HEK293 (cell line): ENCODE measurements at regions not wholly inside any gene's neighbourhood (a gene's known extent, or its start where the extent isn't known, plus 50 kb on each side); places are given as distances from the start of the nearest gene placed in this dataset.

Experiments
- CTCF ChIA-PET: fragments of 350-600 bp; formaldehyde crosslinking; extraction: SDS; loops from one replicate; lab custom pipeline; 2021; ENCODE audit warnings: antibody characterized with exemption; lab: Yijun Ruan, JAX
- POLR2A ChIA-PET: fragments of 300-600 bp; formaldehyde crosslinking; extraction: SDS; loops from one replicate; lab custom pipeline; 2020; ENCODE audit warnings: antibody characterized with exemption, inconsistent platforms; lab: Yijun Ruan, JAX
- H3K27ac ChIP-seq: fragments of 200-500 bp; sonication (Bioruptor generic); 2 replicates; pipeline ENCODE4 v1.5.1; 2014; ENCODE audit warnings: low read depth, low read length, control low read depth, inconsistent platforms; ENCODE audit errors: extremely low read depth
- H3K36me3 ChIP-seq, 2 experiments: fragments of 200-500 bp in 1 of 2; sonication (Bioruptor generic) in 1 of 2; 1 replicate in 1 of 2; 2 replicates in 1 of 2; pipeline ENCODE4 v1.5.1; 2014 to 2017; ENCODE audit warnings: inconsistent platforms in 2 of 2, low read length in 2 of 2; ENCODE audit not compliant: control insufficient read depth in 2 of 2, insufficient read depth in 1 of 2
- H3K4me1 ChIP-seq: fragments of 200-500 bp; sonication (Bioruptor generic); 2 replicates; pipeline ENCODE4 v1.5.1; 2014; ENCODE audit warnings: mild to moderate bottlenecking, low read length, inconsistent platforms; ENCODE audit not compliant: control insufficient read depth, insufficient read depth
- H3K4me3 ChIP-seq: 2 replicates; pipeline ENCODE4 v1.5.1; 2011; ENCODE audit warnings: low read depth, mild to moderate bottlenecking, control low read depth, low read length, moderate library complexity
- H3K9me3 ChIP-seq: fragments of 200-500 bp; sonication (Bioruptor generic); 2 replicates; pipeline ENCODE4 v1.5.1; 2014; ENCODE audit warnings: low read depth, low read length, inconsistent platforms; ENCODE audit not compliant: control insufficient read depth, insufficient read depth
- GFI1B ChIP-seq: fragments of 450-650 bp; formaldehyde crosslinking; IDR thresholded peaks from 2 replicates; pipeline ENCODE4 v1.5.1; 2016; ENCODE audit warnings: missing biosample characterization, missing genetic modification characterization
- HIC1 ChIP-seq: fragments of 450-650 bp; formaldehyde crosslinking; IDR thresholded peaks from 2 replicates; pipeline ENCODE4 v1.5.1; 2016; ENCODE audit warnings: missing biosample characterization, missing genetic modification characterization
- KLF16 ChIP-seq: fragments of 450-650 bp; formaldehyde crosslinking; IDR thresholded peaks from 2 replicates; pipeline ENCODE4 v1.5.1; 2017; ENCODE audit warnings: missing biosample characterization, missing genetic modification characterization
- OSR2 ChIP-seq: fragments of 450-650 bp; formaldehyde crosslinking; IDR thresholded peaks from 2 replicates; pipeline ENCODE4 v1.5.1; 2016; ENCODE audit warnings: missing biosample characterization, missing genetic modification characterization
- ZNF121 ChIP-seq: fragments of 450-650 bp; formaldehyde crosslinking; IDR thresholded peaks from 2 replicates; pipeline ENCODE4 v1.5.1; 2016; ENCODE audit warnings: missing biosample characterization, missing genetic modification characterization
- ZNF138 ChIP-seq: fragments of 450-650 bp; formaldehyde crosslinking; IDR thresholded peaks from 2 replicates; pipeline ENCODE4 v1.5.1; 2016; ENCODE audit warnings: missing biosample characterization, missing genetic modification characterization, borderline replicate concordance
- ZNF16 ChIP-seq: fragments of 450-650 bp; formaldehyde crosslinking; IDR thresholded peaks from 2 replicates; pipeline ENCODE4 v1.5.1; 2016; ENCODE audit warnings: low read depth, missing biosample characterization, missing genetic modification characterization
- ZNF18 ChIP-seq: fragments of 450-650 bp; formaldehyde crosslinking; IDR thresholded peaks from 2 replicates; pipeline ENCODE4 v1.5.1; 2016; ENCODE audit warnings: missing biosample characterization, missing genetic modification characterization
- ZNF2 ChIP-seq: fragments of 450-650 bp; formaldehyde crosslinking; IDR thresholded peaks from 2 replicates; pipeline ENCODE4 v1.5.1; 2016; ENCODE audit warnings: missing biosample characterization, missing genetic modification characterization
- ZNF202 ChIP-seq: fragments of 450-650 bp; formaldehyde crosslinking; IDR thresholded peaks from 2 replicates; pipeline ENCODE4 v1.5.1; 2016; ENCODE audit warnings: missing biosample characterization, missing genetic modification characterization, borderline replicate concordance
- ZNF211 ChIP-seq: fragments of 450-650 bp; formaldehyde crosslinking; IDR thresholded peaks from 2 replicates; pipeline ENCODE4 v1.5.1; 2016; ENCODE audit warnings: low read depth, missing biosample characterization, missing genetic modification characterization
- ZNF221 ChIP-seq: fragments of 450-650 bp; formaldehyde crosslinking; IDR thresholded peaks from 2 replicates; pipeline ENCODE4 v1.5.1; 2017; ENCODE audit warnings: missing biosample characterization, missing genetic modification characterization, borderline replicate concordance
- ZNF280C ChIP-seq: fragments of 450-650 bp; formaldehyde crosslinking; IDR thresholded peaks from 2 replicates; pipeline ENCODE4 v1.5.1; 2016; ENCODE audit warnings: missing biosample characterization, missing genetic modification characterization
- ZNF362 ChIP-seq: fragments of 450-650 bp; formaldehyde crosslinking; IDR thresholded peaks from 2 replicates; pipeline ENCODE4 v1.5.1; 2016; ENCODE audit warnings: missing biosample characterization, missing genetic modification characterization
- ZNF398 ChIP-seq: fragments of 450-650 bp; formaldehyde crosslinking; IDR thresholded peaks from 2 replicates; pipeline ENCODE4 v1.5.1; 2017; ENCODE audit warnings: missing biosample characterization, missing genetic modification characterization
- ZNF449 ChIP-seq: fragments of 450-650 bp; formaldehyde crosslinking; IDR thresholded peaks from 2 replicates; pipeline ENCODE4 v1.5.1; 2017; ENCODE audit warnings: missing biosample characterization, mild to moderate bottlenecking, missing genetic modification characterization, moderate library complexity
- ZNF529 ChIP-seq: fragments of 450-650 bp; formaldehyde crosslinking; IDR thresholded peaks from 2 replicates; pipeline ENCODE4 v1.5.1; 2017; ENCODE audit warnings: missing genetic modification characterization, missing biosample characterization; ENCODE audit not compliant: insufficient replicate concordance
- ZNF580 ChIP-seq: fragments of 450-650 bp; formaldehyde crosslinking; IDR thresholded peaks from 2 replicates; pipeline ENCODE4 v1.5.1; 2016; ENCODE audit warnings: missing biosample characterization, missing genetic modification characterization
- ZNF624 ChIP-seq: fragments of 450-650 bp; formaldehyde crosslinking; IDR thresholded peaks from 2 replicates; pipeline ENCODE4 v1.5.1; 2017; ENCODE audit warnings: missing biosample characterization, missing genetic modification characterization
- ZNF645 ChIP-seq: fragments of 450-650 bp; formaldehyde crosslinking; IDR thresholded peaks from 2 replicates; pipeline ENCODE4; 2016; ENCODE audit warnings: missing biosample characterization, missing genetic modification characterization
- ZSCAN16 ChIP-seq: fragments of 450-650 bp; formaldehyde crosslinking; IDR thresholded peaks from 2 replicates; pipeline ENCODE4 v1.5.1; 2016; ENCODE audit warnings: missing biosample characterization, missing genetic modification characterization

GRCh38 chr4:32684160-32684559 lies 1964.0 kb downstream of the PCDH7 start (continued):
- TF ChIP-seq HIC1 (tag by site-specific recombination) (no peak), ZNF645 (tag by site-specific recombination) (no peak), ZNF280C (tag by site-specific recombination) (no peak)

GRCh38 chr4:32686123-32686522 lies 1966.0 kb downstream of the PCDH7 start:
- ChIA-PET CTCF (no interaction called here), POLR2A (no interaction called here)
- no peak overlapping the region for H3K27ac ChIP-seq
- no peaks in the 10 kb centered on the region for H3K9me3 ChIP-seq
- H3K36me3 ChIP-seq: no peaks in the 10 kb centered on the region
- no peaks in the 10 kb centered on the region for H3K4me1 ChIP-seq
- no peak overlapping the region for H3K4me3 ChIP-seq
- no peak for TF ChIP-seq KLF16 (tag by site-specific recombination)
- TF ChIP-seq ZNF121 (tag by site-specific recombination): no peak
- no peak for TF ChIP-seq ZNF202 (tag by site-specific recombination)
- TF ChIP-seq ZNF398: no peak
- TF ChIP-seq ZNF16 (tag by site-specific recombination): no peak
- no peak for TF ChIP-seq ZNF580 (tag by site-specific recombination)
- TF ChIP-seq ZNF221 (tag by site-specific recombination): no peak
- TF ChIP-seq ZNF449 (tag by site-specific recombination): no peak
- TF ChIP-seq ZNF624 (tag by site-specific recombination): no peak
- TF ChIP-seq ZNF2 (tag by site-specific recombination): no peak
- TF ChIP-seq GFI1B: no peak
- TF ChIP-seq ZNF138 (tag by site-specific recombination): no peak
- TF ChIP-seq ZNF211 (tag by site-specific recombination): no peak
- no peak for TF ChIP-seq ZNF18 (tag by site-specific recombination)
- no peak for TF ChIP-seq ZNF362 (tag by site-specific recombination)
- no peak for TF ChIP-seq ZNF529
- TF ChIP-seq OSR2 (tag by site-specific recombination): no peak
- no peak for TF ChIP-seq ZSCAN16 (tag by site-specific recombination)
